ENCODE measurements at regions not wholly inside any gene's neighbourhood (a gene's known extent, or its start where the extent isn't known, plus 50 kb on each side); places are given as distances from the start of the nearest gene placed in this dataset.

DNA sequence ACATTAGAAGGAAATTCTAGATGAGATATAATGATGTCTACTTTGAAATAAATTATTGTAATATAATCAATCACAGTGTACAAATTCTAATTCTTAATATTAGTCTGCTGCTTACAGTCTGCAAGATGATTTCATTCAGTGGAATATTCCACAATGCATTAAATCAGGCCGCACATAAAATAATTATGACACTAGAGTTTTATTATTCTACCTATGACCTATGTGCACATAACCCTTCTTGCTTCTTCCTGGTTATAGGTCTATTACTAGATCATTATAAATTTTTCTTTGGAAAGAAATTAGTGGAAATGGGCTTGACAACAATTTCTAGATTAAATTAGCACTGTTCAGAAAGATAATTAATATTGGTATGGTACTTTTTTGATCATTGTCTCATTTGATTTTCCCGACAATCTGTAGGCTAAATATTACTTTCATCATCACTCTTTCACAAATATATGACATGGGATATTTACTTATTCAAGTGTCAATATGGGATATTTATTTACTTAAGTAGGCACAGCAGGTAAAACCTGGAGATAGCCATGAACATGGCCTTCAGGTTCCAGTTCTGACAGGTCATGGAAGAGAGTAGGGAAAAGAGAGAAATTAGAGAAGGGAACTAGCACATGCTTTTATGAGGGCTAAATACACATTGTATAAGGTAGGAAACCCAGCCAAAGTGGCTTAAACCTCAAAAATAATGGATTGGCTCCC lies 476.4 kb downstream of the TOX3 start:
- no peak overlapping the region for H3K27ac ChIP-seq
- no peak overlapping the region for H3K4me3 ChIP-seq

DNA sequence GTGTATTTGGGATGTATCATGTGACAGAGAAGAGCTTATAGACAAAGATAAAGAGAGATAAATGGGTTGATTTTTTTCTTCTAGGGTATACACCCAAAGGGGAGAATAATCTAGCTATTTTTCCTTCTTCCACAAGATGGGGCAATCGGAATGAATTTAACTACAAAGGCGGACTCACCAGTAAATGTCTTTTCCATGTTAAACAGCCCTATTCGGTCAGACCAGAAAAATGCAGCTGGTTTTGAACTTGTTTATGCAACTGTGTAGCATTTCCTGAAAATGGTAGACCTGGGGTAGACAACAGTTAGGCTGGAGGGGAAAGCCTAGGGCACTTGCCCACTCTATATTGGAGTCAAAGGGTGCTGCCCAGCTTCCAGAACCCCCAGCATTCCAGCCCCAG lies 477.1 kb downstream of the TOX3 start:
- Histone ChIP-seq H3K27ac (no peak overlapping the region), H3K4me3 (no peak overlapping the region)

DNA sequence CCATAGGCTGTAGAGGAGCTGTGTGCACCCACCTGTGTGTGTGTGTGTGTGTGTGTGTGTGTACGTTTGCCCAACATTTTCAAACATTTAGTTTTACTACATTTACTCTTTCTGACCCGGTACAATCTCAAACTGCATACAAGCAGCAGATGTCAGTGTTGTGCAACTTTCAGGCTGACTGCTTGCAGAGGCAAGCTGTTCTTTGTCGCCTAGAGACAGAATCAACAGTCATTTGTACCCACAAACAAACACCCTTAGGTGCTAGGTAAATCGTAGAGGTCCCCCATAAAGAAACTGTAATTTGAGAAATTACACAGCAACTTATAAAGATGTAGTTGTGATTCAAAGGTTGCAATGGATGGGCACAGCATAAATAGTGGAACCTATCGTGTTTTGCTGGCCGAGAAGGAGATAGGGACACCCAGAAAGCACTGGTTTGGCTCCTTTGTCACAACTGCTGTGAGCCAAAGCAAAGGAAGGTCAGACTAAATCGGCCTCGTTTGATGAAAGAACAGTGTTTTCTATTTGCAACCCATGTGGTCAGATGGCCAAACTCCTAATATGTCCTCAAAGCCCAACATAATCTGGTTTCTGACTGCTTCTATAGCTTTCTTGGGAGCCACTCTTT lies 478.4 kb downstream of the TOX3 start:
- Histone ChIP-seq H3K27ac (no peak overlapping the region), H3K4me3 (no peak overlapping the region)

DNA sequence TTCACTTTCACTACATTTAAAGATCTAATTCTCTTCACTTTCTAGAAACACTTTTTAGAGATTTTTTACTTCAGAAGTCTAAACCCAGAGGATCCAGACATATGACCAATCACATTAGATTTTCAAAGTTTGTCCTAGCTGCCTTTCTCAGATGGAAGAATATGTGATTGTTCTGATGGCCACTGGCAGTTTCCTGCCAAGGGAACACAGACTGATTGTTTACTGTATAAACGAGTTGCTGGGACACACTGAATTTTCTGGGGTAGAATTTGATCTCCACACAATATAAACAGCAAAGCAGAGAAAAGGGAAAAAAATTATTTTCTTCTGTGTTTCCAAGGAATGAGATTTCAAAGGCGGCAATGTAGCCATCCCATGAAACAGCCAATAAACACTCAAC lies 480.0 kb downstream of the TOX3 start:
- H3K27ac ChIP-seq: no peak overlapping the region
- no peak overlapping the region for H3K4me3 ChIP-seq

DNA sequence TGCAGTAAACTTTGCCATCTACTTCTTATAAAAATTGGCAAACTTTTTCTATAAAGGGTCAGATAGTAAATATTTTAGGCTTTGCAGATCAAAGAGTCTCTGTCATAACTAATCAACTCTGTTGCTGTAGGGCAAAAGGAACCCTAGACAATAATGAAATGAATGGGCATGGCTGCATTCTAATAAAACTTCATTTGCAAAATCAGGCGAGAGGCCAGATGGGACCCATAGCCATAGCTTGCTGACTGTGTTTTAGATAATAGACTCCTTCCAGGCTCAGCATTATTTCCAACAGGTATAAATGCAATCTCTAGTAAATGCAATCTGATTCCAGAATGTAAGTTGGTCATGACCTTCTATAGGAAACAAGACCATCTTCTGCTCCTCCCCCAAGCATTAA lies 490.7 kb downstream of the TOX3 start:
- Histone ChIP-seq H3K27ac (no peak overlapping the region), H3K4me3 (no peak overlapping the region)

DNA sequence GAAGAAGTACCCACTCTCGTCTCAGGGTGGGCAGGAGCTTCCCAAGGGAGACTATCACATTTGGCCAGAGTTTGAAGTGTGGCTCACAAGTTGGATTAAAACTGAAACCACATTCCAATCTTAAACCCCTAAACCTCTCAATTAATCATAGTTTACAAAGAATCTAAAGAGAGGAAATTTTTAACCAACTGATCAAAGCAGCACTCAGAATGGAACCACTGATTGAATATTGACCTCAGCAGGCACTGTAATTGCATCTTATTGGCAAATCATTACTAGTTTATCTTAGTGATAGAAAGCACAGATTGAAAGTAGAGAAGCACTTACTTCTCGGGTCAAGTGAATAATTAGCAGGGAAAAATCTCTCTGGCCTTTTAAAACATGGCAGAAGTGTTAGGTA lies 491.6 kb downstream of the TOX3 start:
- Histone ChIP-seq H3K4me3 (no peak overlapping the region), H3K27ac (no peak overlapping the region)

DNA sequence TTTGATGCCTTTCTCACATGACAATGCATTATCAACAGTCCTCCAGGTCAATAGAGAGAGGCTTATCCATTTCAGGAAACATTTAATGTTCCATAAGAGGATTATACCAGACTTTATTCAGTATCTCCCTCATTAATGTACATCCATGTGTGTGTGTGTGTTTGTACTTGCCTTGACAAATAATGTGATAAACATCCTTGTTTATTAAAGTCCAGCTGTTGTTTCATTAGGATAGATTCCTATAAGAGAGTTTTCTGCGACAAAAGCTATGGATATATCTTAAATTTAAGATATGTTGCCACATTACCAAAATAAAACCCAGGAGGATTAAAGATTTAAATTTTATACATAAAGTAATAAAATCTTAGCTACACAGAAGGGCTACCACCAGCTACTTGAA lies 492.6 kb downstream of the TOX3 start:
- Histone ChIP-seq H3K27ac (no peak overlapping the region), H3K4me3 (no peak overlapping the region)

DNA sequence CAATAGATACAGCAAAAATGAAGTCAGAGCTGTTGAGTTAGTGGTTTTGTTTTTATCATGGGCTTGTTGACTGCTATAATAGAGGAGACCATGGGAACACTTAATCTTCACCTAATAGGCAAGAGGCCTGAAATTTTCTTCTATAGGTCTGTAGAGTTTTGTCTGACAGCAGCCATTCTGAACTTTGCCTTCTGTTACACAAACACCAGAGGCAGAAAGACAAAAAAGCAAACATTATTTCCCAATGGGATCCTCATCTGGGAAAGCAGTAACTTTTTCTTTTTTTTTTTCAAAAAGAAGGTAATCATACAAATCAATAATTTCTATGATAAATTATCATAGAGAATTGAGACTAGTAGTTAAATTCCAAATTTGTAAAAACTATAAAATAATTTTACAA lies 494.1 kb downstream of the TOX3 start:
- H3K27ac ChIP-seq: no peak overlapping the region

DNA sequence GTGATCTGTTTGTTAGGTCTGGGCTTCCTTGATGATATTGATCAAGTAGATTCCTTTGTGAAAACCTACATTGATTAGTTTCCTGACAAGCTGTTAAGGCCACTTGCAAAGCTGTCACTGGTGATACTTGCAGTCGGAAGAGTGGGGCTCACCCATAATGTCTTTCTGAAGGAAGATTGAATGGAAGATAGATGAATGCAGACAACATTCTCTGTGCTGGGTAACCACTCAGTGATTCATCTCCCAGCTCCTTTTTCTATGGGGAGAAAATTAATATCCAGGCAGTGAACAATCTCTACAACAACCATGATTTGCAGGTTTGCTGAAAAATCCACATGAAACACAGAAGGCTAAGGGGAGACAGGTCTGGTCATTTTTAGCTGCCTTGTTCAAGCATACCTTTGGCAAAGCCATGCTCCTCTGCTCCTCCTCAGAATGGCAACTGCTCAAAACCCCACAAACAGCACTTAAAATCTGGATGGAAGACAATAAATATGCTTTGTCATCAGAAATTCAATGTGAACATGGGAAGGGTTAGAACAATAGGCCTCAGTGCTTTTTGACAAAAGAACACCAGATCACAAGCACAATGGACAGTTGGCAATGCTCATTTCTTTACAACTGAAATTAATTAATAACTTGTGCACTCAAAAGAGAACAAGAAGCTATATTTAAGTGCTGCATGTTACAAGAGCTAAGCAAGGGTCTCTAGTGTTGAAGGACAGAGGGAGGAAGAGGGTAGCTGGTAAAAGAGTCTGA lies 495.4 kb downstream of the TOX3 start:
- Histone ChIP-seq H3K4me3 (no peak overlapping the region), H3K27ac (no peak overlapping the region)

More for the DNA sequence above, 494.1 kb downstream of the TOX3 start:
- H3K4me3 ChIP-seq: no peak overlapping the region

DNA sequence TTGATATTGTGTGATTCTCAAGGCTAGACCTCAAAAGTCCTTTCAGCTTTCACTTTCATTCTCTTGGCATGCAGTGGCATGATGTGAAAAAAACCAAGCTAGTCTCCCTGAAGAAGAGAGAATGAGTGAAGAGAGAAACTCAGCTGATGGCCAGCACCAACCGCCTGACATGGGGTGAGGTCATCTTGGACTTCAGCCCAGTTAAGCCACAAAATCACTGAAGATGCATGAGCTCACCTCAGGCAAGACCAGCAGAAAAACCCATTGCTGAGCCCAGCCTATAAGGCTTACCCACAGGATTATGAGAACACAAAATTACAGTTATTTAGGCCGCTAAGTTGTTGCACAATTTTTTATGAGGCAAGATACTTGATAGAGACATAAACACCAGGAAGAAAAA lies 496.5 kb downstream of the TOX3 start:
- no peak overlapping the region for H3K27ac ChIP-seq
- no peak overlapping the region for H3K4me3 ChIP-seq

DNA sequence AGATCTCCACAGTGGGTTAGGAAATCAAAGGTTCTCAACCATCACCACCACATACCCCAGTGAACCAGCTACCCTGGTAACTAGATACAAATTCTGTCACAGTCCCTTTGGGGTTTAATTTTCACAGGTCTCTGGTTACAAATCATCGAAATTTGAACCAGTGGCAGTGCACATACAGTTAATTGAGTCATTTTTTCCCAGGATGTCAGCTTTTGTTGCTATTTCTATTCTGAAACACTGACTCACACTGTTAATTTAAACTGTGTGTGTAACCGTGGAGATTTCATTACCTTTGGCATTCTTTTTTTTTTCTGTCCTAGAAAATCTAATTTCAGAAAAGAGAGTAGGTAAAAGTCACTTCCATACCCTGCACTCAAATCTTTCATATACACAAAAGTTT lies 511.5 kb downstream of the TOX3 start:
- Histone ChIP-seq H3K4me3 (no peak overlapping the region), H3K27ac (no peak overlapping the region)

DNA sequence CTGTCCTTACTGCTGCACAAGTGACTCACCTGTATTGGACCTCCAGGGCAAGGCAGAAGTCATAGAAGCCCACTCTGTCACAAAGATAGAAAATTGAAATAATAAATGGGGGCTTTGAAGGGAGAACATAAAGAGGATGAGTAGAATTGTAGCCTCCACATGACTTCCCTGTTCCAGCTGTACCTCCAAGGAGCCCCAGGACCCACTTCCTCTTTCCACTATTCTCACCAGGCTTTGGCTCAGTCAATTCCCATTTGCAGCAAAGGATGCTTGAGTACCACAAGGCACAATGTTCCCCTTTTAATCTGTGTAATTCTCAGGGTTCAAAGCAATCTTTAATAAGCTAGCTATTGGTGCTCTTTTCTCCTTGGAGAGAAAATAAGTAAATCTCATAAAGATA lies 512.1 kb downstream of the TOX3 start:
- H3K27ac ChIP-seq: no peak overlapping the region
- no peak overlapping the region for H3K4me3 ChIP-seq

DNA sequence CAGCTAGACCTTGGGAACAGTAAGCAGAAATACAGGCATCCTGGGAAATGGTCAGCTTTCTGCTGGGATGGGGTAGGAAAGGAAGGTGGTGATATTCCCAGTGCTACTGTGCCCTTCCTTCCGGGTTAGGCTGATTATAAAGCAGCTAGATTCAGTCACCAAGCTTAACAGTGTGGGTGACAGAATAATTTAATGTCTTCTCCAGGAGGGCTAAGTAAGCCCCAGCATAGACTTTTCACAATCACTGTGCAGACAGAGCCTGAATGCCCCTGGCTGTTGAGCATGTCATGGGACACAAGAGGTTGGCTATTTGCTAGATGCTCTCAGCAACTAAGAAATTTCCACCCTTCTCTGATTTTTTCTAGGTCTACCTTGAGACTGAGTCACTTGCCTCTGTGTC lies 513.0 kb downstream of the TOX3 start:
- no peak overlapping the region for H3K4me3 ChIP-seq
- H3K27ac ChIP-seq: no peak overlapping the region

DNA sequence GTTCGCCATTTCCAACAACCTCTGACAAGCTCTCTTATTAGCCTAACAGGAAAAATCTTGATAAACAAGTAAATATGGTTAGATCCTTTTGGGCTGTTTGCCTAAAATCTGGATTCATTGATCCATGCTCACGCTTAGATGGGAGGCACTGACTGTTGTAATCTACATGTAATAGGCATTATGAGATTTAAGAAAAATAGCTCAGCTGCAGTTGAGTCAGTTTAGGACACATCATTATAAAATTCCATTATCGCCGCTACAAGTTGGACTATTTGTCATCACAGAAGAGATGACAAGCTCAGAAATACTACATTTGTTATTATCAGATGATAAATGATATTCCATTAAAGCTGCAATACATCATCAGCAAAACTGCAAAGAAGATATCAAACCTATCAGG lies 524.0 kb downstream of the TOX3 start:
- Histone ChIP-seq H3K4me3 (no peak overlapping the region), H3K27ac (no peak overlapping the region)

DNA sequence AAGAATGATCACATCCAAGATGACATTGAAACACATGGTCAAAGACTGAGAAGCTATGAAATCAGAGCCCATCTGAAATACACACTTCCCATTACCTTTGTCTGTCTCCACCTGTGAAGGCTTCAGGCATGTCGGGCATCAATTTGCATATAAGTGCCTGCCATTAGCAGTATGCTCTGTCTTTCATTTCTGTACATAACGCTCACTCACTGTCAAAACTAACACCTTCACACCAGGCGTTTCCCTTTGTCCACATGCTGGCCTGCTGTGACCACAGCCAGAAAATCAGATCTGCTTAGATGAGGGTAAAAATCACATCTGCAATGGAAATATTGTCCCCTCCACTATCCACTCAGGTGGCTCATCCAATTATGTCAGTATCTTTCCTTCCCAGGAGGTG lies 524.8 kb downstream of the TOX3 start:
- Histone ChIP-seq H3K27ac (no peak overlapping the region), H3K4me3 (no peak overlapping the region)

DNA sequence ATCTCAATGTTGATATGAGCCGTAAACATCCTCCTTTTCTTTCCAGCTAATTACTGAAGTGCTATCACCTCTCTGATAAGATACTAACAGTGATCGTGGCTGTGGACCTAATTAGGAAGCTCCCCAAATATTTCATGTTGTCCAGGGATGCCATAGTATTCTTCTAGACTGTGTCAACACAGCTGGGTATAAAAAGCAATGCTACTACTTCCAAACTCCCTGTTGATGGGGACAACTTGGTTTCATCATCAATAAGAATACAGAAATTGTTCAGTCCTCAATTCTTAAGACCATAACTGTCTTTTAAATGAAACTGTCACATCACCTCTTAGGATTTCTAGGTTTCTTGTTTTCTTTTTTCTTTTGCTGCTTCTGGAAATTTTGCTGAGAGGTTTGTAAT lies 530.6 kb downstream of the TOX3 start:
- Histone ChIP-seq H3K4me3 (no peak overlapping the region), H3K27ac (no peak overlapping the region)

DNA sequence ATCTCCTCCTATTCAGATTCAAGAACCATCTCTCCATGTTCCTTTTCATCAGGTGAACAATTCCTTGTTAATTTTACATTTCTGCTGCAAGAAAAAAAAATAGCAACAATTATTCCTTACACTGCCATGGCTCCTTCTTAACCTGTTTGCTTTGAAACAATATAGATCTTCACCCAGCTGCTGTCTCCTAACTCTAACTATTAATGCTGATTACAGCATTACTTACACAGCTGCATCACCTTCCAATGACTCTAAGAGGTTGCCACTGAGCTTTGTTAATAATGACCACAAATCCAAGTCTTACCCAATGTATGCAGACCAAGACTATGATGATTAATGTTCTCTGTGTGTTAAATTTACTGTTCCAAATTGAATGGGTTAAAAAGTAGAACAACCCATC lies 541.4 kb downstream of the TOX3 start:
- Histone ChIP-seq H3K4me3 (no peak overlapping the region), H3K27ac (no peak overlapping the region)

DNA sequence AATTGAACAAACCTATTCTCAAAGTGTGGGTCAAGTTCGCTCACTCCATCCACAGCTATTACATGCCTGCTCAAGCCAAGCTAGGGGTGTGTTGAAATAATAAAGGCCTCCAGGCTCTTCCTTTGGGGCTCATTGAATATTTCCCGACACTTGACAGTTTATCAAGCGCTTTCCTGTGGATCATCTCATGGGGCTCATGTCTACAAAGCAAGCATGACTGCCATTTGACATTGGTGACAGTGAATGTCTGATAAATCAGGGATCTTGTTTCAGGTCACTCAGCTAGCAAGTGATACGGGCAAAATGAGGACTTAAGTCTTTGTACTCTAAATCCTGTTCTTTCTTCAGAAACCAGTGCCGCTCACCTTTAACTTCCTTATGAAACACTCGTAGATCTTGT lies 542.6 kb downstream of the TOX3 start:
- H3K27ac ChIP-seq: no peak overlapping the region
- no peak overlapping the region for H3K4me3 ChIP-seq

DNA sequence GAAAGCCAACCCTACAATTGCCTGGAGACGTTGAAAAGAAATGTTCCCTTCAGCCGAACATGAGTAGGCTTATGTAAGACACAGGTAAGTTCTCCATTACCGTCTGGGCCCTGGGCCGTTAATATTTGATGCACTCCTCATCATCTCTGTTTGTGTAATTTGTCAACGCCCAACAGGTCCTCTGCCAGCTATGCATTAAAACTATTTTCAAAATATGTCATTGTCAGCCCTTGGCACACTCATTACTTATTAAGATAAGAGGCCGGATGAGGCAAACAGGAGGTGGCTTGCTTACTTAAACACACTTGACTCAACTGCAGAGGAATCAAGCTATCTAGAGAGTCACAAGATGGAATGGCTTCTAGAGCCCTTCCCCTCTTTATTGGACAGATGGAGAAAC lies 544.9 kb downstream of the TOX3 start:
- Histone ChIP-seq H3K27ac (no peak overlapping the region), H3K4me3 (no peak overlapping the region)

DNA sequence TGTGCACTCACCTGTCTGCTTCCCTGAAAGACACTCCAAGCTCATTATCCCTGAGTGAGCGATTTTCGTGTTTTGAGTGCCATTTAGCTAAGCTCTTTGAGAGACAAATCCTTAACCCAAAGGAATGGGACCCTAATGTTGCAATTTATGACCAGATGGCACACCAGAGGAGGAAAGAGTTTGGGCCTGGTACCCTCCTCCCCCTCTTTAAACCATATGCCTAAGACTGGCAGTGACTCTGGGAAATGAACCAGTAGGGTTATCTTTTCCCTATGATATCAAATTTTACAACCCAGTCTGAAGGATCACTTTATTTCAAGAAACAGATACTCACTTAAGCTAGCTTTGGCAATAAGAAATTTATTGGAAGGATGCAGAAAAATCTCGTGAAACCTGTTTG lies 550.4 kb downstream of the TOX3 start:
- H3K4me3 ChIP-seq: no peak overlapping the region

DNA sequence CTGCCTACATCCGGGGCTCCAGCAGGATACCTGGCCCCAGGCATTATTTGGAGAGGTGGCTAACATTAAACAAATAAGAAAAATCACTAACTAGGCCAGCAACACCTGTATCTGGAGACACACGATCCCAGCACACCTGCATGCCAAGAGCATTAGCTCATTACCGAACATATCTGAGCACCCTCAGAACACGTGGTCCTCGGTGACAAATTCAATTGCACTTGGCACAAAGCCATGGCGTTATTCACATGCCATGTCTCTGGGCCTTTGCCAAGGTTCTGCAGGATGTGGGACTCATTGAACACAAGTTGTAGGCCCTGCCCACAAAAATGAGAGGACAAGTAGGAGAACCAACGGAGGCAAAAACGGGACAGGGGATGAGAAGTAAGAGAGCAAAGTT lies 552.3 kb downstream of the TOX3 start:
- Histone ChIP-seq H3K27ac (no peak overlapping the region), H3K4me3 (no peak overlapping the region)

More for the DNA sequence above, 550.4 kb downstream of the TOX3 start:
- no peak overlapping the region for H3K27ac ChIP-seq
